ENCODE measurements at regions not wholly inside any gene's neighbourhood (a gene's known extent, or its start where the extent isn't known, plus 50 kb on each side); places are given as distances from the start of the nearest gene placed in this dataset.

- H3K27ac Mint-ChIP-seq, result no peak overlapping the region
- H3K27me3 Mint-ChIP-seq, result no peaks in the 10 kb centered on the region
- peaks cover 2% of the 10 kb centered on the region for H3K9me3 Mint-ChIP-seq (ENCODE audit: low read depth)
- no peak for DNase-seq (ENCODE audit: low spot score, unreplicated experiment)
- H3K4me1 Mint-ChIP-seq (ENCODE audit: low read depth), result no peaks in the 10 kb centered on the region
- no peak overlapping the region for H3K4me3 Mint-ChIP-seq (ENCODE audit: low read depth)
- no peaks in the 10 kb centered on the region for H3K36me3 Mint-ChIP-seq (ENCODE audit: insufficient read depth)
- TF ChIP-seq, protein P1, sequence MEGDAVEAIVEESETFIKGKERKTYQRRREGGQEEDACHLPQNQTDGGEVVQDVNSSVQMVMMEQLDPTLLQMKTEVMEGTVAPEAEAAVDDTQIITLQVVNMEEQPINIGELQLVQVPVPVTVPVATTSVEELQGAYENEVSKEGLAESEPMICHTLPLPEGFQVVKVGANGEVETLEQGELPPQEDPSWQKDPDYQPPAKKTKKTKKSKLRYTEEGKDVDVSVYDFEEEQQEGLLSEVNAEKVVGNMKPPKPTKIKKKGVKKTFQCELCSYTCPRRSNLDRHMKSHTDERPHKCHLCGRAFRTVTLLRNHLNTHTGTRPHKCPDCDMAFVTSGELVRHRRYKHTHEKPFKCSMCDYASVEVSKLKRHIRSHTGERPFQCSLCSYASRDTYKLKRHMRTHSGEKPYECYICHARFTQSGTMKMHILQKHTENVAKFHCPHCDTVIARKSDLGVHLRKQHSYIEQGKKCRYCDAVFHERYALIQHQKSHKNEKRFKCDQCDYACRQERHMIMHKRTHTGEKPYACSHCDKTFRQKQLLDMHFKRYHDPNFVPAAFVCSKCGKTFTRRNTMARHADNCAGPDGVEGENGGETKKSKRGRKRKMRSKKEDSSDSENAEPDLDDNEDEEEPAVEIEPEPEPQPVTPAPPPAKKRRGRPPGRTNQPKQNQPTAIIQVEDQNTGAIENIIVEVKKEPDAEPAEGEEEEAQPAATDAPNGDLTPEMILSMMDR (IDR thresholded peaks at IDR 0.05; ENCODE audit: unreplicated experiment), result no peak
Observed at GRCh38 chr4:10872833-10873517, 188.4 kb upstream of the CLNK start.

DNA sequence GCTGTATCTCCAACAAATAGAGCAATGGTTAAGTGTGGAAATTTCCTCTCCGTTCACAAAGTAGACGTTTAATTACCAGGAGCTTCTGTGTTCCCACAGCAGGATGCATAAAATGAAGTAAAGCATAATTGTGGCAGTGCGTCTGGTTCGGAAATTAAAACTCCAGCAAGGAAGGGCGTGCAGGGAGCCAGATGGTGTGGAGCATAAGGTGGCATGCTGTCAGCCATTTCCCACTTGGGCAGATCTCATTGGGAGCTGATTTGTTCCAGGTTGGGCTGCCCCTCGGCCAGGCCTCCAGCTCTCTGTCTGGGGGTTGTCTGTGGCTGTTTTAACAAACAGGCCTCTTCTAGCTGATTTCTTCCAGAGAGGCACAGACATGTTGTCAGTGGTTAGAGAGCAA lies 182.1 kb upstream of the CLNK start:
- Mint-ChIP-seq H3K4me1 (ENCODE audit: low read depth) (no peaks in the 10 kb centered on the region), H3K9me3 (ENCODE audit: low read depth) (peaks cover 8% of the 10 kb centered on the region), H3K27me3 (no peaks in the 10 kb centered on the region), H3K36me3 (ENCODE audit: insufficient read depth) (no peaks in the 10 kb centered on the region), H3K27ac (no peak overlapping the region), H3K4me3 (ENCODE audit: low read depth) (no peak overlapping the region)
- no peak for DNase-seq (ENCODE audit: low spot score, unreplicated experiment)
- TF ChIP-seq, protein P1 (IDR thresholded peaks at IDR 0.05; ENCODE audit: unreplicated experiment), result no peak

GRCh38 chr4:10861036-10861435 lies 176.5 kb upstream of the CLNK start:
- no peak overlapping the region for H3K4me3 Mint-ChIP-seq (ENCODE audit: low read depth)
- H3K27ac Mint-ChIP-seq, result no peak overlapping the region
- TF ChIP-seq, protein P1 (IDR thresholded peaks at IDR 0.05; ENCODE audit: unreplicated experiment), result no peak
- no peaks in the 10 kb centered on the region for H3K4me1 Mint-ChIP-seq (ENCODE audit: low read depth)
- H3K36me3 Mint-ChIP-seq (ENCODE audit: insufficient read depth), result no peaks in the 10 kb centered on the region
- H3K9me3 Mint-ChIP-seq (ENCODE audit: low read depth), result peaks cover 10% of the 10 kb centered on the region
- DNase-seq (ENCODE audit: low spot score, unreplicated experiment), result no peak
- no peaks in the 10 kb centered on the region for H3K27me3 Mint-ChIP-seq

GRCh38 chr4:10856271-10856782 lies 171.8 kb upstream of the CLNK start:
- H3K4me1 Mint-ChIP-seq (ENCODE audit: low read depth), result no peaks in the 10 kb centered on the region
- H3K27ac Mint-ChIP-seq, result no peak overlapping the region
- TF ChIP-seq, protein P1 (IDR thresholded peaks at IDR 0.05; ENCODE audit: unreplicated experiment), result no peak
- peaks cover 6% of the 10 kb centered on the region for H3K9me3 Mint-ChIP-seq (ENCODE audit: low read depth)
- no peaks in the 10 kb centered on the region for H3K36me3 Mint-ChIP-seq (ENCODE audit: insufficient read depth)
- no peak overlapping the region for H3K4me3 Mint-ChIP-seq (ENCODE audit: low read depth)
- peaks cover 16% of the 10 kb centered on the region for H3K27me3 Mint-ChIP-seq
- DNase-seq (ENCODE audit: low spot score, unreplicated experiment), result no peak

DNA sequence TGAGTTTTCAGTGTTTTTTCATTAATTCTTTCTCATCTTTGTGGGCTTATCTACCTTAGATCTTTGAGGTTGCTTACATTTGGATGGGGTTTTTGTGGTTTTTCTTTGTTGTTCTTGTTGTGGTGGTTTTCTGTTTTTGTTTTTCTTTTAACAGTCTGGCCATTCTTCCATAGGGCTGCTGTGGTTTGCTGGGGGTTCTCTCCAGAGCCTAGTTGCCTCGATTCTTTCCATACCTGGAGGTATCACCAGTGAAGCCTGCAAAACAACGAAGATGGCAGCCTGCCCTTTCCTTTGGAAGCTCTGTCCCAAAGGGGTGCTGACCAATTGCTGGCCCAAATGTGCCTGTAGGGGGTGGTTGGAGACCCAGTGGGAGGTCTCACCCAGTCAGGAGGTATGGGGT lies 168.6 kb upstream of the CLNK start:
- Mint-ChIP-seq H3K4me1 (ENCODE audit: low read depth) (peaks cover 10% of the 10 kb centered on the region), H3K27me3 (peaks cover 19% of the 10 kb centered on the region), H3K4me3 (ENCODE audit: low read depth) (no peak overlapping the region), H3K9me3 (ENCODE audit: low read depth) (peaks cover 3% of the 10 kb centered on the region), H3K27ac (no peak overlapping the region), H3K36me3 (ENCODE audit: insufficient read depth) (no peaks in the 10 kb centered on the region)
- DNase-seq (ENCODE audit: low spot score, unreplicated experiment), result no peak
- TF ChIP-seq, protein P1 (IDR thresholded peaks at IDR 0.05; ENCODE audit: unreplicated experiment), result no peak

All from progenitor cell of endocrine pancreas (in vitro differentiated cells).